Small intestine (tissue), 7 donors: ENCODE measurements at regions not wholly inside any gene's neighbourhood (a gene's known extent, or its start where the extent isn't known, plus 50 kb on each side); places are given as distances from the start of the nearest gene placed in this dataset.

Experiments used
- DNase-seq, 2 donors: peaks; one replicate each; pipeline versions ENCODE4 v3.0.0 to v3.0.0-alpha.2; 2013
- FAIRE-seq: peaks from 2 replicates; lab custom pipeline; 2012; peaks lifted over from hg19 to GRCh38; lab: Jason Lieb, UNC
- H3K27ac ChIP-seq, 3 donors: one replicate each; pipeline ENCODE4 v1.5.1; 2013; ENCODE audit warnings: low read length in 2 of 3, mild to moderate bottlenecking in 2 of 3, control low read depth in 1 of 3, inconsistent platforms in 1 of 3, low read depth in 1 of 3, moderate library complexity in 1 of 3
- H3K27me3 ChIP-seq, 3 donors: one replicate each; pipeline ENCODE4 v1.6.1; 2013; ENCODE audit warnings: low read length in 3 of 3, inconsistent platforms in 1 of 3; ENCODE audit not compliant: control insufficient read depth in 3 of 3, insufficient read depth in 3 of 3
- H3K36me3 ChIP-seq, 3 donors: one replicate each; pipeline ENCODE4 v1.6.1; 2013; ENCODE audit warnings: low read length in 3 of 3, inconsistent platforms in 1 of 3, low read depth in 1 of 3, mild to moderate bottlenecking in 1 of 3, moderate library complexity in 1 of 3; ENCODE audit not compliant: control insufficient read depth in 3 of 3, insufficient read depth in 2 of 3
- H3K4me1 ChIP-seq, 3 donors: one replicate each; pipeline ENCODE4 v1.6.1; 2013; ENCODE audit warnings: low read length in 2 of 3, inconsistent platforms in 1 of 3, low read depth in 1 of 3, mild to moderate bottlenecking in 1 of 3, moderate library complexity in 1 of 3; ENCODE audit not compliant: control insufficient read depth in 3 of 3, insufficient read depth in 2 of 3
- H3K4me3 ChIP-seq, 3 donors: one replicate each; pipeline ENCODE4 v1.5.1; 2013; ENCODE audit warnings: low read length in 3 of 3, control low read depth in 1 of 3, inconsistent platforms in 1 of 3, low read depth in 1 of 3, mild to moderate bottlenecking in 1 of 3, moderate library complexity in 1 of 3
- H3K9me3 ChIP-seq, 2 donors: one replicate each; pipeline ENCODE4 v1.6.1; 2013; ENCODE audit warnings: low read depth in 1 of 2, low read length in 1 of 2; ENCODE audit not compliant: control insufficient read depth in 2 of 2, insufficient read depth in 1 of 2
- WGBS, 3 donors: extraction: QIAGEN DNeasy Blood & Tissue Kit; methylation state at CpG; one replicate each; pipeline ENCODE4 v1.1.7; 2013; 5-methylcytosine and 5-hydroxymethylcytosine counted together
- donor health status: healthy with polysubstance abuse.
- donor health status: control.
- donor health status: control.
- donor health status: Bipolar disorder and iron deficiency.
- donor health status: healthy.

DNA sequence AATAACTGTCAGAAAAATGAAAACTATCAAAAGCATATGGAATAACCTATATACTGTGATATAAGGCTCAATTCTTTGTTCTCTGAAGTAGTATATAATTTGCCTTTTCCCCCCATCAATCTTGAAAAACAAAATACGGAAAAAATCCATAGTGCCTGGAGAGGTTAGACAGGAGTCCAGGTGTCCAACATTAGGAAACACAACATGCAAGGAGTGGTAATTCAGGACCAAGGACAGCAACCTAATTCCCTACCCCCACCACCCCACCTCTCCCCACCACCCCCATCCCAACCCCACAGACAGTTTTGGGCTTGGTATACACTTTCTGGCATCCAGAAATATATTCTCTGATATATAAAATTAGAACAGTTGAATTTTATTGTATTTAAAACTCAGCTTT is 55.1 kb upstream of the SLC25A26 start:
- Histone ChIP-seq H3K4me3 (no peak overlapping the region), H3K4me1 (peaks cover 0 to 3% (median 0%) of the 10 kb centered on the region in 3 donors), H3K27me3 (peaks cover 0 to 3% (median 0%) of the 10 kb centered on the region in 3 donors), H3K27ac (no peak overlapping the region), H3K9me3 (no peaks in the 10 kb centered on the region), H3K36me3 (no peaks in the 10 kb centered on the region)
- DNase-seq (no peak), FAIRE-seq (no peak)
- WGBS, 3 donors, result 30 to 73% (median 72%) methylated on average over 1 of the region's 1 CpG

DNA sequence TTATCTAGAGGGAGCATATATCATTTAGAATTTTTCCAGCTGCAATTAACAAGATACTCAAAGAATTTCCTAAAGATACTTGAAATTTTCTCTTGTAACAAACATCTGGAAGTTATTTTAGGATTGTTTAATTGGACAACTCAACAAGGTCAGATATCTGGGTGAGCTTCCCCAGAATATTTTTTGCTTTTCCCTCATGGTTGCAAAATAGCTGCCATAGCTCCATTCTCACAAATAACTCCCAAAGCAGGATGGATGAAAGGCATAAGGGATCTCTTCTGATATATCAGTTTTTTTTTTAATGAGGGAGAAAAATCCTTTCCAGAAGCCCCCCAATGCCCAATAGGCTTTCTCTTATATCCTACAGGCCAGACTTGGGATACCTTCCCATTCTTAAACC is 56.6 kb upstream of the SLC25A26 start:
- FAIRE-seq, result no peak
- H3K9me3 ChIP-seq, result no peaks in the 10 kb centered on the region
- H3K27me3 ChIP-seq, result peaks cover 0 to 3% (median 0%) of the 10 kb centered on the region in 3 donors
- H3K4me3 ChIP-seq, result no peak overlapping the region
- H3K27ac ChIP-seq, result no peak overlapping the region
- no peaks in the 10 kb centered on the region for H3K36me3 ChIP-seq
- H3K4me1 ChIP-seq, result peaks cover 0 to 3% (median 0%) of the 10 kb centered on the region in 3 donors
- no peak for DNase-seq

DNA sequence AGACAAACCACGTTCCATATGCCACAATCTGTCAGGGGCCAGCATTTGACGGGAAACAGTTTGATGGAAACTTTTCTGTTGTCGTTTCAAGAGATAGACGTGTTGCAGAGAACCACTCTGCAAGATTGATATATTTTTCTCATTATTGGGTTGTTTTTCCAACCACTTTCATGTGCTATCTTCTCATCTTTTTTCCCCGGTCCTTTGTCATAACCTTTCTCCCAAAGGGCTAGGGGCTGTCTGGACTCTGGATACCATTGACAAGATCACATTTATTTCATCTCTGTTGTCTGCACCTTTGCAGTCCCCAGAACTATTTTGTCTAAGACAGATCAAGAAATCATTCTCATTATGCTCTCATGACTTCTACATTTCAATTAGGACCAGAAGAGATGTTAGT is 57.6 kb upstream of the SLC25A26 start:
- H3K4me3 ChIP-seq, result no peak overlapping the region
- no peak for FAIRE-seq
- WGBS, 3 donors, result 74 to 87% (median 80%) methylated on average over 5 of the region's 5 CpGs

DNA sequence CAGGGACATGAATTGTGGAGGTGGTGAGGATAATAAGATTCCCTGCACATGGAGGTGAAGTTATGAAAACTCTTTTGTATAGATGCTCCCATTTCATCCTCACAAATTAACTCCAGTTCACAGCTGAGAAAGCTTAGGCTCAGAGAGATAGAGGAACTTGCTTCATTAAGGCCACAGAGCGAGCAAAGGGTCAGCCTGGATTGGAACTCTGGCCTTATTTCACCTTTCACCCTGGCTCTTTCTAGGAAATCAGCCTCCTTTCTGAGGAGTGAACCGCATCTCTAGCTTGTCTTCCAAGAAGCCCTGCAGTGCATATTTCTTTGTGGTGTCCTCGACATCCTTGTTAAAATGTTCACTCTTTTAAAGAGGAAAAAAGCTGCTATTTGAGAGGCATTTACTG is 58.0 kb upstream of the SLC25A26 start:
- WGBS, 3 donors, result 78 to 88% (median 83%) methylated on average over 3 of the region's 3 CpGs
- FAIRE-seq, result no peak

More for the DNA sequence above, 57.6 kb upstream of the SLC25A26 start:
- Histone ChIP-seq H3K27me3 (peaks cover 0 to 3% (median 0%) of the 10 kb centered on the region in 3 donors), H3K36me3 (no peaks in the 10 kb centered on the region), H3K27ac (no peak overlapping the region), H3K9me3 (no peaks in the 10 kb centered on the region), H3K4me1 (peaks cover 0 to 3% (median 0%) of the 10 kb centered on the region in 3 donors)
- DNase-seq, result no peak

DNA sequence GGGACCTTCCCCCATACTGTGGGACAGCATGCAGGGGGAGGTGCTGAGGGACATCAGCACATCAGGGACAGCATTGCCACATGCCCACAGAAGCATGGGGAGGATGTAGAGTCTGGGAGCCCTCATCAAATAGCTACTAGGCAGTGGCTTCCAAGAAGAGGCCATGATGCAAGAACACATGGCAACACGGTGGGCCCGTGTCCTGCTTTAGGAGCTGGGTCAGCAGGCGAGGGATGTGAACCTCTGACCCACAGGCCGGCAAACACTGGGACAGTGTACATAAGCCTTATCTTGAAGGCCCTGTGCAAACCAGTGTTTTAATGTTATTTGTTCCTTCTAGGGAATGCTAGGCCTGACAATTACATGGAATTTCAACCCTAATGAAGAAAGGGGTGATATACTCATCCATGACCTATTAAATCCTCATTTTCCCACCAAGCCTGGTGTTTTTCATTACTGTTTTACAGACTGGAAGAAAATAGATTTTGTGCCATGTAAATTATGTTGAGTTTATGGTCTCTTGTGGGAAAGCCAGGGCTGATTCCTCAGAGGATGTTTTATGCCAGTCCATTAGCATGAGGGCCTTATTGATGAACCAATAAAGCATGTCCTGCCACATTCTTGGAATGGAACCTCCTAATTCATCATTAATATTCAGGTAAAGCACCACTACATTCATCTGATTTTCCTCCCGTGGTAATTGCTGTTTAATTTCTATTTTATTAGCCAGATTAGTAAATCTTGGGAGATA is 61.7 kb upstream of the SLC25A26 start:
- Histone ChIP-seq H3K4me1 (no peaks in the 10 kb centered on the region), H3K27me3 (peaks cover 0 to under 1% (median 0%) of the 10 kb centered on the region in 3 donors), H3K36me3 (no peaks in the 10 kb centered on the region), H3K27ac (no peak overlapping the region), H3K4me3 (no peak overlapping the region), H3K9me3 (no peaks in the 10 kb centered on the region)
- DNase-seq, result no peak
- 75 to 83% (median 81%) methylated on average over 5 of the region's 5 CpGs for WGBS, 3 donors
- no peak for FAIRE-seq

More for the DNA sequence above, 58.0 kb upstream of the SLC25A26 start:
- peaks cover 0 to 3% (median 0%) of the 10 kb centered on the region in 3 donors for H3K27me3 ChIP-seq
- no peaks in the 10 kb centered on the region for H3K36me3 ChIP-seq
- H3K4me1 ChIP-seq, result peaks cover 0 to 3% (median 0%) of the 10 kb centered on the region in 3 donors
- H3K27ac ChIP-seq, result no peak overlapping the region
- no peak overlapping the region for H3K4me3 ChIP-seq
- no peak for DNase-seq
- no peaks in the 10 kb centered on the region for H3K9me3 ChIP-seq

DNA sequence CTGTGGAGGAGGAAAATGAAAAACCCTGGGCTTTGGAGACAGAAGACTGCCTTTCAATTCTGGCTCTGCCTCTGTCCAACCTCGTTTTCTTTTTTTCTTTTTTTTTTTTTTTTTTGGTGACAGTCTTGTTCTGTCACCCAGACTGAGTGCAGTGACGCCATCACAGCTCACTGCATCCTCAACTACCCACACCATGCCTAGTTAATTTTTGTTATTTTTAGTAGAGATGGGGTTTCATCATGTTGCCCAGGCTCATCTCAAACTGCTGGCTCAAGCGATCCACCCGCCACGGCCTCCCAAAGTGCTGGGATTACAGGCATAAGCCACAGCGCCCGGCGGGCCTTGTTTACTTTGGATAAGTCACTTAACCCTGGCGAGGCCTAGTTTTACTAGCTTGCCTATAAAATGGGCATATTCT is 66.3 kb upstream of the SLC25A26 start:
- H3K27ac ChIP-seq, result no peak overlapping the region
- FAIRE-seq (no peak), DNase-seq (no peak)
- H3K4me3 ChIP-seq, result no peak overlapping the region
- 58 to 73% (median 62%) methylated on average over 9 of the region's 9 CpGs for WGBS, 3 donors
- H3K36me3 ChIP-seq, result no peaks in the 10 kb centered on the region
- peaks cover 0 to 10% (median 0%) of the 10 kb centered on the region in 3 donors for H3K27me3 ChIP-seq
- H3K9me3 ChIP-seq, result no peaks in the 10 kb centered on the region
- H3K4me1 ChIP-seq, result no peaks in the 10 kb centered on the region

DNA sequence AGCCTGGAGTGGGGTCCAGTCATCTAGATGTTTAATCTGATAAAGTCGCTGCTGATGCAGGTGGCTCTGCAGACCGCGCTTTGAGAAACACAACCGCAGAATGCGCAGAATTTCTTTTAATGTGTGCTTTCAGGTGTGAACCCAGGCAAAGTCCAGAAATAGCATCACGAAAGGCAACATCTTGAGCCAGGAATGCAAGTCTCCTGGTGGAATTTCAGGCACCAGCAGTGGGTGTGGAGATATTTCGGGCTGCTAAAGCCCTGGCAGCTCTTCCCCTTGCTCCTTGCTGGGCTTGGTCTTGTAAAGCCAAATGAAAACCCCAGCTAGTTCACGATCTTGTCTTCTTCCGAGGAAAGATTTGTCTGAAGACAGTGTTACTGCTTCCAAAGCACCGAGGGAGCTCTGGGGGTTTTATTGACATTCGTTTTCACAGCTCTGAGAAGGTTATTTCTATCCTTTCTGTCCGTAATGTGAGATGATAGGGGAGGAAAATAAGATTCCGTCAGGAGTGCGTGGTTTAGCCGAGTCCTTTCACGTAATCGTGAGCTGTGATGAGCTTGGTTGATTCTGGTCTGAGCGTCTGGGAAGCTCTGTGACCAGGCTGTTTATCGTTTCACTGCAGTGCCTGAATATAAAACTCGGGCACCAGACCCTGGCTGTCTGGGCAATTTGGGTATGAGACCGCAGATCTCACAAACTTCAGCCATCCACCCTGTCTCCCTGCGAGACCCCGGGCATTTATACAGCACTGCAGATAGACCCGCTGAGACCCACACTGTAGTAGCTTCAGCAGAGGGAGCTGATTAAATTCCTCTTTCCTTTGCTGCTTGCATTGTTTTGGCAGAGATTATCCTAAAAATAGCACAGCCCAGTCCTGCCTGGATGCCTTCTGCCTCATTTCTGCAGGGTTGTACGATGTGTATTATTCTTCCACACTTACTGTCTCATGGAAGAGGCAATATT is 67.0 kb upstream of the SLC25A26 start:
- FAIRE-seq (no peak), DNase-seq (no peak)
- Histone ChIP-seq H3K27ac (no peak overlapping the region), H3K36me3 (no peaks in the 10 kb centered on the region), H3K4me3 (no peak overlapping the region), H3K27me3 (peaks cover 0 to 10% (median 0%) of the 10 kb centered on the region in 3 donors), H3K4me1 (no peaks in the 10 kb centered on the region), H3K9me3 (no peaks in the 10 kb centered on the region)
- WGBS, 3 donors, result 52 to 62% (median 57%) methylated on average over 25 of the region's 25 CpGs

DNA sequence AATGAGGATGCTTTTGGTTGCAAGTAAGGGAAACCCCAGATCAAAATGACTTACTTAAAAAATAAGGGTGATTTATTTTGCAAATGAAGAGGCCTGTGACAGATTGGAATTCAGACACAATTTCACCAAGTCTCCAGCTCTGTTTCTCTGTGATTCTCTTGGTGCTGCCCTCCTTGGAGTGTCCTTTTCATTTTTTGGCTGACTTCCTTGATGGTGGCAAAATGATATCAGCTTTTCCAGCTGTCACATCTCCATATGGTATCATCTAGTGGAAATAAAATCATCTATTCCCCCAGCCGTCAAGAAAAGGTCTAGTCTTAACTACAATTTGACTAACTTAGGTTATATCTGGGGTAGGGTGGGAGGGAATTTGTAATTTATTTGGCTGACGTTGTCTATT is 68.5 kb upstream of the SLC25A26 start:
- H3K4me3 ChIP-seq, result no peak overlapping the region
- no peak for DNase-seq
- 76 to 88% (median 83%) methylated on average over 2 of the region's 2 CpGs for whole genome bisulfite sequencing, 3 donors
- no peaks in the 10 kb centered on the region for H3K9me3 ChIP-seq
- H3K27ac ChIP-seq, result no peak overlapping the region
- H3K36me3 ChIP-seq, result no peaks in the 10 kb centered on the region
- H3K4me1 ChIP-seq, result no peaks in the 10 kb centered on the region
- H3K27me3 ChIP-seq, result peaks cover 0 to 10% (median 0%) of the 10 kb centered on the region in 3 donors
- FAIRE-seq, result no peak
